Endothelial cell of umbilical vein (primary cell): ENCODE measurements at regions not wholly inside any gene's neighbourhood (a gene's known extent, or its start where the extent isn't known, plus 50 kb on each side); places are given as distances from the start of the nearest gene placed in this dataset.

Source experiments
- EZH2 ChIP-seq: IDR thresholded peaks from 2 replicates; pipeline ENCODE4 v1.6.1; 2012; ENCODE audit warnings: borderline replicate concordance, low read depth, mild to moderate bottlenecking, moderate library complexity, low read length, inconsistent platforms; ENCODE audit not compliant: severe bottlenecking
- FOS ChIP-seq: IDR thresholded peaks from 2 replicates; pipeline ENCODE4 v1.6.1; 2011; ENCODE audit warnings: mild to moderate bottlenecking, low read length, moderate library complexity, borderline replicate concordance; ENCODE audit not compliant: insufficient read depth
- JUN ChIP-seq: IDR thresholded peaks from 2 replicates; pipeline ENCODE4 v1.6.1; 2011; ENCODE audit warnings: borderline replicate concordance, low read depth; ENCODE audit not compliant: insufficient read length, insufficient read depth
- MYC ChIP-seq: IDR thresholded peaks from one replicate; pipeline ENCODE4 v1.6.1; 2011; ENCODE audit warnings: mild to moderate bottlenecking, low read depth, low read length
- POLR2A ChIP-seq: IDR thresholded peaks from 2 replicates; pipeline ENCODE4 v1.6.1; 2012; ENCODE audit warnings: low read depth, mild to moderate bottlenecking, control low read depth, low read length
- POLR2AphosphoS5 ChIP-seq: IDR thresholded peaks from 2 replicates; pipeline ENCODE4 v1.6.1; 2012; ENCODE audit warnings: low read depth, mild to moderate bottlenecking, control low read depth, low read length, moderate library complexity; ENCODE audit not compliant: insufficient read depth
- TF ChIP-seq, protein P1 (sequence below), 2 donors: IDR thresholded peaks; 1 replicate in 1 of 2; 2 replicates in 1 of 2; pipeline ENCODE4 v1.5.1; 2011; ENCODE audit warnings: low read length in 2 of 2, mild to moderate bottlenecking in 2 of 2, moderate library complexity in 2 of 2, control low read depth in 1 of 2, inconsistent platforms in 1 of 2, low read depth in 1 of 2; ENCODE audit not compliant: insufficient read depth in 1 of 2; ENCODE audit errors: extremely low read depth in 1 of 2

DNA sequence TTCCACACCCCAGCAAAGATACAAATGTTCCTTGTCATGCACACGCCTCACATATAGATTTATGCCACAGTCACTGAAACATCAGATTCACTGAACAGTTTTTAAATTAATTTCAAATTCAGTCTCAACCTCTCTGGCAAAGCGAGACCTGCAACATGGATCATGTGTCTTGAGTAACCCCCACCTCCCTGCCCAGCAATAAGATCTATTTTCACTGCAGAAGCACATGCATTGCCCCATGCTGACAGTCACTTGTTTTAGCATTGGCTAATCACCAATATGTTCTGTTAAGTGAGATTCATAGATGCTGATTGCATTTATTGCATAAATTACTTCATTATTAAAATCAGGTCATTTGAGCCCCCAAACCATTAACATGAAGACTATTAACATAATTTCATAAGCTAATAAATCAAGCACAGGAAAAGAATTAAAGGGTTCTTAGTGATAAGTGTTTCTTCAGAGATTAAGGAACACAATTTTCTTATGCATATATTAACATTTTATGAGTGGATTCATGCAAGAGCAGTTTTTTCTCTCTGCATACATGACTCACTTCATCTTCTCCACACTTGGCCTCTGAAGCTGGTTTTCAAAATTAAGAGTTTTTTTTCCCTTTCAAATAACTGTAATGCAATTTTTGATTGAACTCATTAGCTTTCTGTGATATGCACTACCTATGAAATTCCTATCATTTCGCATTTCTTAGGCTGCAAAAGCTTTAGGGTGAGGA, 173.2 kb upstream of the SOX4 start:
- TF ChIP-seq, protein P1, sequence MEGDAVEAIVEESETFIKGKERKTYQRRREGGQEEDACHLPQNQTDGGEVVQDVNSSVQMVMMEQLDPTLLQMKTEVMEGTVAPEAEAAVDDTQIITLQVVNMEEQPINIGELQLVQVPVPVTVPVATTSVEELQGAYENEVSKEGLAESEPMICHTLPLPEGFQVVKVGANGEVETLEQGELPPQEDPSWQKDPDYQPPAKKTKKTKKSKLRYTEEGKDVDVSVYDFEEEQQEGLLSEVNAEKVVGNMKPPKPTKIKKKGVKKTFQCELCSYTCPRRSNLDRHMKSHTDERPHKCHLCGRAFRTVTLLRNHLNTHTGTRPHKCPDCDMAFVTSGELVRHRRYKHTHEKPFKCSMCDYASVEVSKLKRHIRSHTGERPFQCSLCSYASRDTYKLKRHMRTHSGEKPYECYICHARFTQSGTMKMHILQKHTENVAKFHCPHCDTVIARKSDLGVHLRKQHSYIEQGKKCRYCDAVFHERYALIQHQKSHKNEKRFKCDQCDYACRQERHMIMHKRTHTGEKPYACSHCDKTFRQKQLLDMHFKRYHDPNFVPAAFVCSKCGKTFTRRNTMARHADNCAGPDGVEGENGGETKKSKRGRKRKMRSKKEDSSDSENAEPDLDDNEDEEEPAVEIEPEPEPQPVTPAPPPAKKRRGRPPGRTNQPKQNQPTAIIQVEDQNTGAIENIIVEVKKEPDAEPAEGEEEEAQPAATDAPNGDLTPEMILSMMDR (IDR thresholded peaks at IDR 0.05; ENCODE audit: extremely low read depth in 1 of 2, insufficient read depth in 1 of 2, low read depth in 1 of 2, low read length in 2 of 2): no peak
- TF ChIP-seq POLR2A: no peak
- TF ChIP-seq POLR2AphosphoS5: no peak
- no peak for TF ChIP-seq MYC
- TF ChIP-seq FOS: no peak
- no peak for TF ChIP-seq EZH2
- TF ChIP-seq JUN: no peak
